ENCODE measurements at regions not wholly inside any gene's neighbourhood (a gene's known extent, or its start where the extent isn't known, plus 50 kb on each side); places are given as distances from the start of the nearest gene placed in this dataset.
"Not testable (repeated sequence)": the region's sequence is repeated elsewhere in the genome, so short reads cannot be mapped to it uniquely, and the experiment has no call there.

DNA sequence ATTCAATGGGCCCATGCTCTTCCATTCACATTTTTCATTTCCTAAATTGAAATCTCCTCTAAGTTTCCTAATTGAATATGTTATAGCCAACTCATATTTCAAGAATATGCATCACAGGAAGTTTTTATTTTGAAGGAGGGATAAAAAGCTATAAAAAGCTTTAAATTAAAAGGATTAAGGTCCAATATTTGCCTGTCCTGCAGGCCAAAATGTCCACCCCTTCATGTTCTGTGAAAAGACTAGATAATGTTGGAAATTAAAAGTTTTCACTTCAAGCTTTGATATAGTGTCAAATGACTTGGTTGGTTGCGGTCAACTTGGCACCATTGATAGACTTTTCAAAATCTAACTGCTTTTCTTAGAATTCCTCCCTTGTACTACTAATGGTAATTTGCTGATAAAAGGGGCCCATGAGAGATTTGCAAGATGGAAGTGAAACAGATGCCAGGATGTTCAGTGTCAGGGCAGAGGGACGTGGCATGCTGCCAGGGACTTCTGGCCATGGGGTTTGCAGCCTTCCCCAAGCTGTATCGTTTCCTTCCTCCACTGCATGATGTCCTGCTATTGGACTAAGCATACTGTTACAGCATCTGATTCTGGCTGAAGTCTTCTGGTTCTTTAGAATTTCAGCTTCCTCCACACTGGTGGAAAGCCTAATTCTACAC, 547.3 kb upstream of the MIR17HG start:
- DNase-seq: no peak

DNA sequence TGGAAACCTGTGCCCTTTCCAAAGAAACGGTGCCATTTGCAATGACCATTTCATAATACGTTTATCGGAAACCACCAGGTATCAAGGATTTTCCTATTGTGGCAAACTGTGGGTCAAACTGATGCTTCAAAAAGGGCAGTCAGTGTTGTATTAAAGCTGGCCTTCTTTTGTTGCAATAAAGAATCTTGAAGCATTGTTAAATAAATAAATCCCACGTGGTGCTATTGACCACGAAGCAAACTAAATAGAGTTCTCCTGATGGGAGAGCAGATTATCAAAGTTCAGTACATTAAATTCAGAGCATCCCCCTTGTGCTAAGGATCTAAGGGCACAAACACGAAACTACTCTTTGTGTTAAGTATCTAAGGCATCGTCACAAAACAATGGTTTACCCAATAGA, 545.9 kb upstream of the MIR17HG start:
- no peak for DNase-seq

DNA sequence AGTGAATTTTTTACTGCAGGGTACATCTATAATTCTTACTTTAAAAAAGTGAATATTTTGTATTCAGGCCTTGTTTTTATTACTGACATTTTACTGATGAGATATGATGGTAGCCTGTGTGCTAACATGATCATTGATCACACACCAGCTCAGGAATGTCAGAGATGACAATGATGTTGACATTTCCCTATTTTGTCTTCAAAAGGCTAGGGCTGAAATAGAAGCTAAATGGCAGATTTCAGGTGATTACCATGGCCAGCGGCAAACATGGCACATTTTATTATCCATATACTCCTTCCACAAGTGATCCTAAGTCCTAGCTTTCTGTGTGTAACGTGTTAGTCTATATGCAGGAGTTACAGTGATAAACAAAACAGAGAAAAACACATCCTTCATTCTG, 544.3 kb upstream of the MIR17HG start:
- DNase-seq: no peak

DNA sequence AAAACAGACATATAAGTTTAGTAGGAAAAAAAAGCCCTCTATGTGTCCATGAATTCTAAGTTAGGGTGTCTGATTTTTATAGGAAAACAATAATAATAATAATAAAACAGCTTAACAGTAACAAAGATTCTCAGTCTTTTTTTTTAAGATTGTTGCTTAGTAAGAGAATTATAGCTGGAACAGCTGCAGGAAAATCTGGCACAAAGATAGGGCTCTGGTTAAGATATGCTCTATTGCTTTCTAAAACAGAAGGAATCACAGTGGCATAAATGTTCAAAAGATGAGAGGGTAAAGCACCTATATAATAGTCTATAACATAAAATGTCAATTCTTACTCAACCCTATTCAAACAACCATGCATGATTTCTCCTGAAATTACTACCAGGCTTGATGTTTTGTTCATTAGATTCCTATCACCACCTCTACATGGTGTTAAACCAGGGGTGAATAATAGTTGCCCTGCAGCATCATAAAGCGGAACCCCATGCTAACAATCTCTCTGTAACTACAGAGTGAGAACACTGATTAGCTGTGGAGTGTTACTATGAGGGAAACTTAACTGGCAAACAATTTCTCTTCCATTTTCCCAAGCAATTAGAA, 541.4 kb upstream of the MIR17HG start:
- DNase-seq: no peak

DNA sequence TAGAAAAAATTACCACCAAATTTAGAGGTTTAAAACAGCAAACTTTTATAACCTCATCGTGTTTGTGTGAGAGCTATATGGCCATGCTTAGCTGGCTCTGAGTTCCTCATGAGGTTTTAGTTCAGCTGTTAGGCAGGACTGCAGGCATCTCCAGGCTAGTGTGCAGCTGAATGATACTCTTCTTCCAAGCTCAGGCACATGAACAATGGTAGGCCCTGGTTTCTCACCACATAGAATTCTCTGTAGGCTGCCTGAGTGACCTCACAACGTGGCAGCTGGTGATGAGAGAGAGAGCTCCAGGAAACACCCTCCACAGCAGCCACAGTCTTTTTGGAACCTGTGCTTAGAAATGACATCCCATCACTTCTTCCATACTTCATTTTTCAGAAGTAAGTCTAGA, 540.6 kb upstream of the MIR17HG start:
- DNase-seq: no peak

DNA sequence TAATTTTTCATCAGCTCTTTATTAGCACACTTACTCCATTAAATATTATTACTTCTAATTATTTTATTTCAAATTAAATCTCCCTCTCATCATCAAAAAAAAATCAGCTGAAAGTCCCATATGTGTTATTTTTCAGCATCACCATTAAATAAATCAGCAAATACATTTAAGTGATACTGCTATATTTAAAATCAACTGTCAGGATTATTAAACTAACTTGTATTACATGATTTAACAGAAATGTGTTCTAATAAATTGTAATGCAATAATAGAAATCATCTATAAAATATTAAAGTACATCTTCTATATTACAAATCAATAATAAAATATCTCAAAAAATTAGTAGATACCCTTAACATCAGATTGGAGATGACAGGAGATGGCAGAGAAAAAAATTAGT, 538.6 kb upstream of the MIR17HG start:
- no peak for DNase-seq

DNA sequence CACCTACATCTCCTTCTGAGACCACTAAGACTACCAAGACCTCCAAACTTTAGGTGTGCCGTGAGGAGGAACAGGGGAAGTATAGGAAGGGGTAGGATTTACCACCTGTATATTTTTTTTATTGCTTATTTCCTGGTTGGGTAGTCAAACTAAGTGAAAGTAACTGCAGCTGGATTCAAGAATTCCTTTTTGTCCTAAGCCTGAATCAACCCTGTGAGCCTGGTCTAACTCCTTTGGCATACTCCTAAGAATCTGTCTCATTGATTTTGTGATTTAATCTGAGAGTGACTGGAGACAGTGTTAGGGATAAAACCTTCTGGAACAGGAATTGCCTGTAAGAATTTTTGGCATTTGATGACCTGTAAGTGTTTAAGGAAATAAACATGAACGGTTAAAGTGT, 523.5 kb upstream of the MIR17HG start:
- no peak for DNase-seq

DNA sequence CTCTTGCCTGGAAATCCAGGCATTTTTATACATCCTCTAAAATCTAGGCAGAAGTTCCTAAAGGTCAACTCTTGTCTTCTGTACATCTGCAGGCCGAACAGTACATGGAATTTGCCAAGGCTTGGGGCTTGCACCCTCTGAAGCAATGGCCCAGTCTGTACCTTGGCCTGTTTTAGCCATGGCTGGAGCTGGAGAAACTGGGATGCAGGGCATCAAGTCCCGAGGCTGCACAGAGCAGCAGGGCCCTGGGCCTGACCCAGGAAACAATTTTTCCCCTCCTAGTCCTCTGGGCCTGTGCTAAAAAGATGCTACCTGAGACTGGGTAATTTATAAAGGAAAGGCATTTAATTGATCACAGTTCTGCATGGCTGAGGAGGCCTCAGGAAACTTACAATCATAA, 520.8 kb upstream of the MIR17HG start:
- no peak for DNase-seq

DNA sequence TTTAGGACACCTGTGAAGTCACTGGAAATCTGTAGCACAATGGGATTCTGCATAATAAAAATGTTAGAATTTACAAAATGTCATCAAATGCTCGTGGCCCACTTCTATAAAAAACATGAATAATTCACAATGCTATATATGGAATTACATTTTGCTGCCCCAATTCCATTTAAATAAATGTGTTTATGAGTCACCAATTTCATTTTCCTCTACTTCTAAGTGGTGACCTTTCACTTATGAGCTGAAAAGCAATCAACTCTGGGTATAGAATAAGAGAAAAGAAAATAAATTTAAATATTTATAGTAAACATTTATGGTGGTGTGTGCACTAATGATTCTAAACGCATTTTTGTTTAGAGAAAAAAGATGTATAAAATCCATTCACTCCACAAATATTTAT, 516.7 kb upstream of the MIR17HG start:
- DNase-seq: no peak

DNA sequence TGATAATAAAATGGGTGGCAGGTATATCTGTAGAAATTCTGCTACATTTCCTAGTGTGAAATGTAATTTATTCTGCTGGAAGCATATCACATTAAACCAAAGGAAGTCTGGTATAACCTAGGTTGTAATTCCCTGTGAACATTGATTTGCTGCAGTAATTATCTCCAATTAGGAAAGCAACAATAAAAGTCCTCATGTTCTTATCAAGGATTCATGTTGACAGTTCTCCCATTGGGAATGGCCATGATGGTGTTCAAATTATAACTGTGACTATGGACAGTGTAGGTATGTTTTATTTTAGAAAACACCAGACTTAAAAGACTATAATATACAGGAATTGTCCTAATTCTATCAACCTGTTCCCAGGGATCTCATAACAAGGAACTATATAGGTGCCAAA, 513.5 kb upstream of the MIR17HG start:
- DNase-seq: no peak

DNA sequence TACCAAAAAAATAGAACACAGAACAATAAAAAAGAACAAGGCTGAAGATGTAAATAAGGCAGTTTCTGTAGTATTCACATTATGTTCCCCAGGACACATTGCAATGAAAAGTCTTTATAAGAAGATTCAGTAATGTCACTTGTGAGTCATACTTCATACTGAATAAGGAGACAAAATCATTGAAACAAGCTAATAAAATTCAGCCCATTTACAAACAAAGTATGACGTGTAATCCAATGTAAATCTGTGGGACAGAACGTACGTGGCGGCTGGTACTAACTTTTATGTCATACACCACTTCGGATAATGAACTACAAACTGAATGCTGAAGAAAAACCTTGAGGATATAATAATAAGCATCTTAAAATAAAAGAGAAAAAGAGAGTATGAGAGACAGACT, 512.8 kb upstream of the MIR17HG start:
- DNase-seq: no peak

DNA sequence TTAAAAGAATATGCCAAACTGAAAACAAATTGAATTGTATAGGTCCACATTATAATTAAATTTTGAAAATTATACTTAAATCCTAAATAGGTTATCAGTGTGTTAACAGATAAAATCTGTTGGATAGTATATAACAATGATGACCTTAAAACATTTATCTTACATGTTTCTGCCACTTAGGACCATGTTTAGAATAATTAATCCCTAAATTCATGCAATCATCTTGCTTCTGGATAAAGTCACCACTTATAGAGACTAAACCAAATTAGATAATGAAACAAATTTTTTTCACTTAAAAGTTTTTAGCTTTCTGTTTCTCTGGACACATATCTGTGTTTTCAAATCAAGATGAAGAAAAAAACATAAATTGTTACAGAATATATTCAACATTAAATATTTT, 511.7 kb upstream of the MIR17HG start:
- no peak for DNase-seq

DNA sequence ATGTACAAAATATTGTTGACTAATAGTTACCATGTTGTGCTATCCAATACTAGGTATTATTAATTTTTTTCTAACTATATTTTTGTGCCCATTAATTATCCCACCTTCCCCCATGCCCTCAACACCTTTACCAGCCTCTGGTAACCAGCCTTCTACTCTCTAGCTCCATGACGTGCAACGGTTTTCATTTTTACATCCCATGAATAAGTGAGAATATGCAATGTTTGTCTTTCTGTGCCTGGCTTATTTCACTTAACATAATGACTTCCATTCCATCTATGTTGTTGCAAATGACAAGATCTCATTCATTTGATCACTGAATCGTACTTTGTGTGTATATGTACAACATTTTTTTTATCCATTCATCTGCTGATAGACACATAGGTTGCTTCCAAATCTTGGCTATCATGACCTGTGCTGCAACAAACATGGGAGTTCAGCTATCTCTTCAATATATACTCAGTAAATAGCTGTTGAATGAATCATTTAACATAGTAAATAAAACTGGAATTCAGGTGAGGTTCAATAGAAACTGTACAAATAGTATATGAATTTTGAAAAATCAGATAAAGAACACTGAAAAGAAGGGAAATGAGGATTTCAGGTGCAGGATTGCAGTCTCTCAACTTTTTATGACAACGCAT, 509.0 kb upstream of the MIR17HG start:
- DNase-seq: no peak

DNA sequence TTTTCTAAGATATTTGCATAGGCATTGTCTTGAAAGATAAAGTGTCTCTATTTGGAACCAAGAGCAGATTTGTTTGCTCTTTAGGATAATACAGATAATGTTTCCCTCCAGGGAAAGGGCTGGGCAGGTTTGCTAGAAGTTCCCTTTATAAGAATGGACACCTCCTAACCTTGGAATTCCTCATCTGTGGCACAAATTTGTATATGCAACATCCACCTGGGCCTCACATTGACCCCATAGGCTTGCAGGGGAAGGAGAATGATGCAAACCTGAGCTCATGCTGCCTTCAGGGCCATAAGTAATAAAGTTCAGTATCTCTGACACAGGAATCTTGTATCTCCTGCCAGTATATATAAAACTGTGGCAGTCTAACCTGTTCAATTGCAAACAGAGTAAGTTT, 508.4 kb upstream of the MIR17HG start:
- no peak for DNase-seq

DNA sequence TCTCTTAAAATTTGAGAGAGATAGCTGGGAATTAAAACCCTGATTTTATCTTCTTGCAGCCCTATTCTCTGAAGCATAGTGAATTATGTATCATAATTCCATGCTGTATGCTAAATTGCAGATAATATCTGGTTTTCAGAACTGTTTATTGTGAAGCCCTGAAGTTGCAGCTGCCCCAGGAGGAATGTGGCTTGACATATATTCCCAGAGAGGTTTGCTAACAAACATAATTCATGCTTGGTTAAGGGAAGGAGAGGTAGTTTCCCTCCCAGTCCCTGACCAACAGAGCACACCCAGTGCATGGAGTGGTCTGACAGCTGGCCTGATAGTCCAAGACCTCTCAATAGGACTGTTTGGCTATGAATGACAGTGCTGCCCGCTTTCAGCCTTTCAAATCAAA, 500.6 kb upstream of the MIR17HG start:
- DNase-seq: no peak

DNA sequence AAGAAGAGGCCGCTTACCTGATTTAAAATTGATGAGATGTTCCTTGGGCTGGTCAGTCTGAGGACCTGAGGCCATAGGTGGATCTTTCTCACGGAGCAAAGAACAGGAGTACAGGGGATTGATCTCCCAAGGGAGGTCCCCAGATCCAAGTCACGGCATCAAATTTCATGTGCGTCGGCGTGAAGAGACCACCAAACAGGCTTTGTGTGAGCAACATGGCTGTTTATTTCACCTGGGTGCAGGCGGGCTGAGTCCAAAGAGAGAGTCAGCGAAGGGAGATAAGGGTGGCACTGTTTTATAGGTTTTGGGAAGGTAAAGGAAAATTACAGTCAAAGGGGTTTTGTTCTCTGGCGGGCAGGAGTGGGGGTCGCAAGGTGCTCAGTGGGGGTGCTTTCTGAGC, 493.8 kb upstream of the MIR17HG start:
- not testable (repeated sequence) for DNase-seq

DNA sequence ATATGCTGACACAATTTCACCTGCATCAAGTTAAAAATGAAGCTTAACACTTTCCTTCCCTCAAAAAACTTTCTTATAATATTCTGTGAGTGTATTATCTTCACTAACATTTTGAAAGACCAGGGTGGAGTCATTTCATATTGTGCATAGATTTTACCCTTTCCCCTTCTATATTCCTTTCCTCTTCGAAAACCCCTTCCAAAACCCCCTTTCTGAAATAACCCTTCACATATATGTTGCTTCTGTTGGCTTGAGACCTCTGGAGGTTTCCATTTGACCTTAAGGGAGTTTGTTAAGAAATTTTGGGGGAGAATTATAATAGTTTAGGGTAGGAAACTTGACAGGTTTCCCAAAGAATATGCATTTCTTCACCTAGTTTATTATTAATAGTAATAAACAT, 489.6 kb upstream of the MIR17HG start:
- no peak for DNase-seq

DNA sequence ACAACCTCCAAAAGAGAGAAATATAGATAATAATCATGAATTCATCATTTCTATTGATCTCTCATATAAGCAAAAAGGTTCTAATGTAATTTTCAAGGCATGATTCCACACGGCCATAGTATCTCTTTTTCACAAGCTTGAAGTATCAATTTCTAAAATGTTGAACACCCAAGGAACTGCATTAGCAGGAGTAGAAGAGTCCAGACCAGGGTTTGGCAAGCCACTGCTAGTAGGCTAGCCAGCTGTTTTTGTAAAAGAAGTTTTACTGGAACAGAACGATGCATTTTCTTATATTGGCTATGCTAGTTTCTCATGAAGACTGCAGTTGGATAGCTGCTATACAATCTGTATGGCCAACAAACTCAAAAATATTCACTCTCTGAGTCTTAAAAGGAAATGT, 481.5 kb upstream of the MIR17HG start:
- DNase-seq: no peak

DNA sequence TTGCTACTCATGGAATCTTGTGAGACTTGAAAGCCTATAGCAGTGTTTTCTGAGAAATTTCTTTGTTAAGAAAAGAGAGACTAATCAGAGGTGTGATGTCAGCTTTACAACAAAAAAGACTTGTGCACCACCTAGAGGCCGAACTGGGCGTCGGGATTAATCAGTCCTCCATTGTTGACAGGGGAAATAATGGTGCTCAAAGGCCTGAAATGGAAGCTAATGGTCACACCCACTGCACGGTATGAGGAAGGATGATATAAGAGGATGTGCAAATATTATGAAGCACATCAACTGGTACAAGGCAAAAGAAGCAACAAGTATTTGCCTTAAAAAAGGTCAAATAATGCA, 480.2 kb upstream of the MIR17HG start:
- DNase-seq: no peak

DNA sequence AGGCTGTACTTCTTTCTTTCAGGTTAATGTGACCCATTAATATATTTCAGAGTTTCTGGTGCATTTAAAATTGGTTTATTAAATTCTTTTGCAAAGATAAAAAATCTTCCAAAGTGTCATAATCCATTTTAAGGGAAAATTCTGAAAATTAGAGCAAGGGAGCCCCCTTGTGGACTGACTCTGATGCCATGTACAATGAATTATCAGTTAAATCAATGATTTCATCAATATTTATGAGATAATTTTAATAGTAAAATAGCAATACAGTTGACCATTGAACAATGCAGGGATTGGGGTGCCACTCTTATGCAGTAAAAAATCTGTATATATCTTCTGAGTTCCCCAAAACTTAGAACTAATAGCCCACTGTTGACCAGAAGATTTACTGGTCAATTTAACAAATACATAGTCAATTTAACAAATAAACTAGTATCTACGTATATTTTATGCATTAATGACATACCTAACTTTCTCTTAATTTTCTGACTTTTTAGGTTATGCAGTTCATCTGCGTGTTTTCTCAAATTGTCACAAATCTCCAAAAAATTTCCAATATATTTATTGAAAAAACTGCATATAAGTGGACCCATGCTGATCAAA, 479.1 kb upstream of the MIR17HG start:
- no peak for DNase-seq

DNA sequence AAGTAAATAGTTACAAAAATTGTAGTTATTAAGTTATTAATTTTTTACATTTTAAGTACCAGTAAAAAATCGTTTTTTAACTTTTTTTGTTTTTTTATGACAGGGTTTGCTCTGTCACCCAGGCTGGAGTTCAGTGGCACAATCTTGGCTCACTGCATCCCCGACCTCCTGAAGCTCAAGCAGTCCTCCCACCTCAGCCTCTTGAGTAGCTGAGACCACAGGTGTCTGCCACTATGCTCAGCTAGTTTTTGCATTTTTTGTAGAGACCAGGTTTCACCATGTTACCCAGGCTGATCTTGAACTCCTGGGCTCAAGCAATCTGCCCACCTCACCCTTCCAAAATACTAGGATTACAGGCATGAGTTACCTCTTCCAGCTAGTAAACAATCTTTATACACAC, 477.9 kb upstream of the MIR17HG start:
- no peak for DNase-seq

DNA sequence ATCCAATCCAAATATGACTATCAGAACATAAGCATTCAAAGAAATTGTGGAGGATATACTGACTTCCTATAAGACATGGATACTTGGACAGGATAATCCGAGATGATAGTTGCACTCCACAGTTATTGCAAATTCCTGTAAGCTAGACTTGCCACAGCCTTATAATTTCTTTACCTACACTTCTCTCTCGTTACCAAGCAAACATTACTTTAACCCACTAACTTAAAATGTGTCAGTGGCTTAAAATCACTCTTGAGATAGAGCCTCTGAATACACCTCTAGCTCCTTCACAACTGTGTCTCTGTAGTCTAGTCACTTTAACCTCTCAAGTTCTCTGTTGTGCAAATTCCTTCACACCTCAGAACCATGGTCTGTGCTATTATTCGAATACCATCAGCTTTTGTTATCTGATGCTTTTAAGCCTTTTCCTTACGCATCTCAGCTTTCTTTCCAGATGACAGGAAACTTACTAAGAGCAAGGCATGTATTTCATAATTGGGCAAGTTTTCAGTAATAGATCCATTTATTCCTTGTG, 474.9 kb upstream of the MIR17HG start:
- no peak for DNase-seq

DNA sequence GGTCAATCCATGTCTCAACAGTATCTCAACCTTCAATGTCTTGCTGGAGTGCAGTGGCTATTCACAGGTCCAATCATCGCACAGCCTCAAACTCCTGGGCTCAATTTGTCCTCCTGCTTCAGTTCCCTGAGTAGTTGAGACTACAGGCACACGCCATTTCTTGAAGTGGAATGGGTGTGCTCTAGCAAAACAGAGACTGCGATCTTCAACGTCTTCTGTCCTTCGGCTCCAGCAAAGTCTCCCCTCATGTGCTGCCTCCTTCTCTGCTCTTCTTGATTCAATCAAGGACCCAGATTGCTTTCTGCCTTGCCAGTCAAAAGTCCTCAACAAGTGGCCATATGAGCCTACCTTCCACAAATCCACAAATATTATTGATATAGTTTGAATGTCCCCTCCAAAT, 466.7 kb upstream of the MIR17HG start:
- no peak for DNase-seq

DNA sequence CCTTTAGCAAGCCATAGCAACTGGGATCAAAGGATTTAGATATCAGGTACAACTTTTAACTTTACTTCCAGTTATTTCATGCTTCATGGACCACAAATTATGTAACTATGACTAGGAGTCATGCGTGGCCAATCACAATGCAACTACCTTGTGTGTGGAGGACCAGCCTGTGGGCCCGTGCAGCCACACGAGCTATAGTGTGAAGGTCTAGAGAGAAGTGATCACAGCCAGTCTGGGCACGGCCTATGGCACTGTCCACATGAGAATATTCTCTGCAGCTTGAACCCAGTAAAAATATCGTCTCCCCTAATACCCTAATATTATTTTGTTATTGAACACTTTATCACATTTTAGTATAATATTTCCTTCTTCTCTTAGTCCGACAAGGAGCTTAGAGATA, 464.9 kb upstream of the MIR17HG start:
- no peak for DNase-seq

All from activated T-cell treated with anti-CD3 and anti-CD28 coated beads for 4 hours (primary cell).